A673 (cell line): ENCODE measurements at regions not wholly inside any gene's neighbourhood (a gene's known extent, or its start where the extent isn't known, plus 50 kb on each side); places are given as distances from the start of the nearest gene placed in this dataset.

Source experiments
- BruUV-seq: library from RNA; stranded (reverse); fragments of 400-500 nt; replicated peaks from 2 replicates; lab custom pipeline; 2021; lab: Mats Ljungman, UMichigan
- CTCF ChIA-PET: fragments of 300-600 bp; sonication (Branson Sonifier 250); formaldehyde crosslinking; loops from one replicate; lab custom pipeline; 2022; ENCODE audit warnings: antibody characterized with exemption; lab: Charles Lee
- POLR2A ChIA-PET: fragments of 300-600 bp; sonication (Branson Sonifier 250); formaldehyde crosslinking; loops from one replicate; lab custom pipeline; 2022; ENCODE audit warnings: antibody characterized with exemption; ENCODE audit not compliant: low non-redundant PET; lab: Charles Lee
- DNase-seq: peaks from one replicate; pipeline ENCODE4 v3.0.0-alpha.2; 2015; ENCODE audit warnings: low spot score
- H3K27ac ChIP-seq: fragments of 200-600 bp; sonication (generic); 2 replicates; pipeline ENCODE4 v1.5.1; 2016; ENCODE audit warnings: mixed run types, low read depth, mild to moderate bottlenecking, mixed read lengths, antibody characterized with exemption, low read length; ENCODE audit not compliant: poor library complexity, severe bottlenecking
- H3K27me3 ChIP-seq: fragments of 200-600 bp; sonication (generic); replicated peaks from 2 replicates; pipeline ENCODE4 v1.6.1; 2017; ENCODE audit warnings: mixed run types, low read depth, mild to moderate bottlenecking, mixed read lengths, antibody characterized with exemption, low read length; ENCODE audit not compliant: insufficient read depth, poor library complexity
- H3K36me3 ChIP-seq: fragments of 200-600 bp; sonication (generic); 2 replicates; pipeline ENCODE4 v1.6.1; 2016; ENCODE audit warnings: mixed run types, mild to moderate bottlenecking, mixed read lengths, antibody characterized with exemption, low read length; ENCODE audit not compliant: insufficient read depth, poor library complexity, severe bottlenecking
- H3K4me1 ChIP-seq: fragments of 200-600 bp; sonication (generic); 2 replicates; pipeline ENCODE4 v1.6.1; 2017; ENCODE audit warnings: mixed run types, mild to moderate bottlenecking, mixed read lengths, antibody characterized with exemption, low read length; ENCODE audit not compliant: insufficient read depth, poor library complexity, severe bottlenecking
- H3K4me3 ChIP-seq: fragments of 200-600 bp; sonication (generic); 2 replicates; pipeline ENCODE4 v1.5.1; 2016; ENCODE audit warnings: low read depth, mixed run types, mild to moderate bottlenecking, mixed read lengths, low read length; ENCODE audit not compliant: poor library complexity, severe bottlenecking
- H3K9me3 ChIP-seq: fragments of 200-600 bp; sonication (generic); 2 replicates; pipeline ENCODE4 v1.6.1; 2016; ENCODE audit warnings: mixed run types, low read depth, mild to moderate bottlenecking, mixed read lengths, antibody characterized with exemption, low read length; ENCODE audit not compliant: poor library complexity, severe bottlenecking
- EZH2 ChIP-seq: fragments of 200-600 bp; sonication (generic); IDR thresholded peaks from 2 replicates; pipeline ENCODE4 v1.6.1; 2017; ENCODE audit warnings: borderline replicate concordance, low read depth, mild to moderate bottlenecking, mixed read lengths, antibody characterized with exemption, low read length; ENCODE audit not compliant: poor library complexity, severe bottlenecking
- intact Hi-C: fragments of 100-400 bp; cut with micrococcal nuclease; formaldehyde crosslinking; loops from one replicate; pipeline ENCODE4 v1.10.0; 2022; ENCODE audit not compliant: unreplicated experiment
- TF ChIP-seq, protein P1 (sequence below): fragments of 300-800, 200-600 bp; sonication (generic); conservative IDR thresholded peaks from 2 replicates; pipeline ENCODE4 v1.5.1; 2017; ENCODE audit warnings: low read depth, mild to moderate bottlenecking, antibody characterized with exemption, low read length, moderate library complexity, mixed read lengths

DNA sequence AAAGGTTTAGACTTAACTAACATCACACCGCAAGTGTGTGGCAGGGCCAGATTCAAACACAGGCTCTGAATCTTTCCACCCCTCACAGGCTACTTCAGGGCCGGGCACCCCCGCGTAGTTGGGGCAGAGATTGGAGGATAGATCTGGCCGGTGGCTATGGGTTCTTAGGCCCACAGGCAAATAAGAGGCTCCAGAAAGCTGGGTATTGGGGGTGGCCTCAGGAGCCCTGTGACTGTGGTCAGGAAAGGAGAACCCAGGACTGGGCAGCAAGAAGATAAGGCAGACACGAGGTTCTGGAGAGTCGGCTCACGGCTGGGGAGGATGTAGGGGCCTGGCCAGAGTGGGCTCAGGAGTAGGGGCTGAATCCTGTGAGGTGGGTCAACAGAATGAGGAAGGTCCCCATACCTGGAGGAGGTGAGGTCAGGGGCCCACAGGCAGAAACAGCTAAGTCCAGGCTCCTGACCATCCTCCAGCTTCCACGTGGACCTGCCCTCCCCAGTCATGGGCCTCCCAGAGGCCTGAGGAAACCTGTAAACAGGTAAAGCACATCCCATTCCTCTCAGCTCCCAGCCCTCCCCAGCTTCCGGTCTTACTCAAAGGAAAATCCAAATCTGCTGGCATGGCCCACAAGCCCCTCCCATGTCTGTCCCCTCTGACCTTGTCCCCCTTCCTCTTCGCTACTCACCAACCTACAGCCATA, 306.2 kb downstream of the MATN1 start:
- no peaks in the 10 kb centered on the region for H3K9me3 ChIP-seq
- no peaks in the 10 kb centered on the region for H3K36me3 ChIP-seq
- H3K27ac ChIP-seq = no peak overlapping the region
- POLR2A ChIA-PET = no interaction called here
- H3K4me1 ChIP-seq = no peaks in the 10 kb centered on the region
- no peak overlapping the region for H3K4me3 ChIP-seq
- TF ChIP-seq EZH2 = no peak
- TF ChIP-seq, protein P1, sequence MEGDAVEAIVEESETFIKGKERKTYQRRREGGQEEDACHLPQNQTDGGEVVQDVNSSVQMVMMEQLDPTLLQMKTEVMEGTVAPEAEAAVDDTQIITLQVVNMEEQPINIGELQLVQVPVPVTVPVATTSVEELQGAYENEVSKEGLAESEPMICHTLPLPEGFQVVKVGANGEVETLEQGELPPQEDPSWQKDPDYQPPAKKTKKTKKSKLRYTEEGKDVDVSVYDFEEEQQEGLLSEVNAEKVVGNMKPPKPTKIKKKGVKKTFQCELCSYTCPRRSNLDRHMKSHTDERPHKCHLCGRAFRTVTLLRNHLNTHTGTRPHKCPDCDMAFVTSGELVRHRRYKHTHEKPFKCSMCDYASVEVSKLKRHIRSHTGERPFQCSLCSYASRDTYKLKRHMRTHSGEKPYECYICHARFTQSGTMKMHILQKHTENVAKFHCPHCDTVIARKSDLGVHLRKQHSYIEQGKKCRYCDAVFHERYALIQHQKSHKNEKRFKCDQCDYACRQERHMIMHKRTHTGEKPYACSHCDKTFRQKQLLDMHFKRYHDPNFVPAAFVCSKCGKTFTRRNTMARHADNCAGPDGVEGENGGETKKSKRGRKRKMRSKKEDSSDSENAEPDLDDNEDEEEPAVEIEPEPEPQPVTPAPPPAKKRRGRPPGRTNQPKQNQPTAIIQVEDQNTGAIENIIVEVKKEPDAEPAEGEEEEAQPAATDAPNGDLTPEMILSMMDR = no peak
- no peak for DNase-seq
- BruUV-seq = no TSS peak
- no peaks in the 10 kb centered on the region for H3K27me3 ChIP-seq
- CTCF ChIA-PET = no interaction called here
- intact Hi-C loops = no loop called here

- CTCF ChIA-PET = no interaction called here
- DNase-seq = no peak
- intact Hi-C loops = no loop called here
Observed at GRCh38 chr1:30416221-30416820, 307.1 kb downstream of the MATN1 start.

GRCh38 chr1:30415171-30415940, 308.0 kb downstream of the MATN1 start:
- H3K27me3 ChIP-seq = no peaks in the 10 kb centered on the region
- ChIA-PET POLR2A (no interaction called here), CTCF (no interaction called here)
- H3K27ac ChIP-seq = no peak overlapping the region
- no peaks in the 10 kb centered on the region for H3K9me3 ChIP-seq
- no TSS peak for BruUV-seq
- H3K4me3 ChIP-seq = no peak overlapping the region
- intact Hi-C loops = no loop called here
- no peaks in the 10 kb centered on the region for H3K4me1 ChIP-seq
- no peak for DNase-seq
- TF ChIP-seq EZH2 = no peak
- TF ChIP-seq, protein P1 = no peak
- H3K36me3 ChIP-seq = no peaks in the 10 kb centered on the region

More at GRCh38 chr1:30416221-30416820, 307.1 kb downstream of the MATN1 start:
- Histone ChIP-seq H3K36me3 (no peaks in the 10 kb centered on the region), H3K9me3 (no peaks in the 10 kb centered on the region), H3K27ac (no peak overlapping the region), H3K4me3 (no peak overlapping the region), H3K4me1 (no peaks in the 10 kb centered on the region), H3K27me3 (no peaks in the 10 kb centered on the region)
- BruUV-seq = no TSS peak
- POLR2A ChIA-PET = no interaction called here
- no peak for TF ChIP-seq EZH2
- TF ChIP-seq, protein P1 = no peak
